HepG2 (cell line): ENCODE measurements at regions not wholly inside any gene's neighbourhood (a gene's known extent, or its start where the extent isn't known, plus 50 kb on each side); places are given as distances from the start of the nearest gene placed in this dataset.

Experiments used
- ATAC-seq: fragments of 200-7000 bp; cut with Tn5 transposase; 3 replicates; pipeline ENCODE4 v1.9.1; 2020; ENCODE audit warnings: mild to moderate bottlenecking, moderate library complexity
- BruUV-seq: library from RNA; stranded (reverse); fragments of 400-500 nt; replicated peaks from 2 replicates; lab custom pipeline; 2021; lab: Mats Ljungman, UMichigan
- CTCF ChIA-PET: fragments of 300-600 bp; formaldehyde crosslinking; extraction: SDS; loops from one replicate; lab custom pipeline; 2021; ENCODE audit warnings: low total read pairs, inconsistent platforms, low intra/inter-chr PET ratio; lab: Yijun Ruan, JAX
- POLR2A ChIA-PET: fragments of 350-600 bp; sonication (Branson Sonifier 250); formaldehyde crosslinking; loops from one replicate; lab custom pipeline; 2020; ENCODE audit warnings: antibody characterized with exemption, inconsistent platforms; lab: Yijun Ruan, JAX
- DNase-seq: peaks from one replicate; pipeline ENCODE4 v3.0.0-alpha.2; 2015; ENCODE audit warnings: low spot score
- FAIRE-seq: peaks from 3 replicates; lab custom pipeline; 2011; peaks lifted over from hg19 to GRCh38; lab: Jason Lieb, UNC
- H2AFZ ChIP-seq: one replicate; pipeline ENCODE4 v1.6.1; 2011; ENCODE audit warnings: low read length, inconsistent platforms
- H3K27ac ChIP-seq: fragments of 300-600 bp; 3 replicates; pipeline ENCODE4 v1.8.0; 2011; ENCODE audit warnings: mixed run types, mild to moderate bottlenecking, mixed read lengths, low read length, inconsistent platforms; ENCODE audit not compliant: insufficient read depth; ENCODE audit errors: extremely low read length
- H3K27me3 ChIP-seq, 2 experiments: fragments of 200-600 bp in 1 of 2; 2 replicates in 1 of 2; 3 replicates in 1 of 2; pipeline versions ENCODE4 v1.6.0 to v1.8.0; 2011; ENCODE audit warnings: low read length in 2 of 2, mild to moderate bottlenecking in 2 of 2, moderate library complexity in 2 of 2, inconsistent platforms in 1 of 2; ENCODE audit not compliant: insufficient read depth in 2 of 2, control insufficient read depth in 1 of 2
- H3K36me3 ChIP-seq, 2 experiments: fragments of 200-600 bp in 1 of 2; replicated peaks in 1 of 2; 2 replicates in 1 of 2; 3 replicates in 1 of 2; pipeline versions ENCODE4 v1.5.1 to v1.8.0; 2011; ENCODE audit warnings: low read length in 2 of 2, inconsistent platforms in 1 of 2; ENCODE audit not compliant: insufficient read depth in 2 of 2, control insufficient read depth in 1 of 2
- H3K4me1 ChIP-seq: 2 replicates; pipeline ENCODE4 v1.5.1; 2012; ENCODE audit warnings: low read length, inconsistent platforms; ENCODE audit not compliant: insufficient read depth
- H3K4me2 ChIP-seq: 2 replicates; pipeline ENCODE4 v1.6.0; 2011; ENCODE audit warnings: low read depth, low read length, inconsistent platforms
- H3K4me3 ChIP-seq, 3 experiments: fragments of 200-600 bp in 1 of 3; sonication (generic), shearing (Covaris generic) in 1 of 3; replicated peaks in 1 of 3; 2 replicates each; pipeline ENCODE4 v1.5.1; 2011 to 2016; ENCODE audit warnings: low read length in 3 of 3, inconsistent platforms in 2 of 3, low read depth in 2 of 3, mild to moderate bottlenecking in 2 of 3, control low read depth in 1 of 3, mixed read lengths in 1 of 3; ENCODE audit not compliant: insufficient read depth in 1 of 3
- H3K79me2 ChIP-seq: one replicate; pipeline ENCODE4 v1.6.1; 2011; ENCODE audit warnings: low read length, inconsistent platforms; ENCODE audit not compliant: insufficient read depth
- H3K9ac ChIP-seq: 2 replicates; pipeline ENCODE4 v1.6.0; 2011; ENCODE audit warnings: mild to moderate bottlenecking, low read depth, low read length, inconsistent platforms; ENCODE audit not compliant: insufficient read depth
- H3K9me3 ChIP-seq: 2 replicates; pipeline ENCODE4 v1.5.1; 2012; ENCODE audit warnings: mild to moderate bottlenecking, low read length
- H4K20me1 ChIP-seq: 2 replicates; pipeline ENCODE4 v1.6.0; 2011; ENCODE audit warnings: inconsistent platforms, mild to moderate bottlenecking, low read length, moderate library complexity; ENCODE audit not compliant: insufficient read depth
- ATF7 ChIP-seq, 2 experiments: fragments of 450-650 bp in 1 of 2; sonication (generic) in 1 of 2; formaldehyde crosslinking in 1 of 2; IDR thresholded peaks; 2 replicates each; pipeline versions ENCODE4 v1.4.0 to v1.6.1; 2016 to 2020; ENCODE audit warnings: antibody characterized with exemption in 1 of 2, mild to moderate bottlenecking in 1 of 2, missing genetic modification reagents in 1 of 2
- ATRX ChIP-seq: sonication (generic); formaldehyde crosslinking; IDR thresholded peaks from 2 replicates; pipeline ENCODE4 v1.4.0; 2020; ENCODE audit warnings: missing genetic modification reagents, borderline replicate concordance
- CREB1 ChIP-seq, 2 experiments: fragments of 450-650 bp in 1 of 2; IDR thresholded peaks; 2 replicates each; pipeline ENCODE4 v1.6.1; 2016 to 2017; ENCODE audit warnings: control low read depth in 1 of 2, mild to moderate bottlenecking in 1 of 2, missing compliant biosample characterization in 1 of 2, missing genetic modification characterization in 1 of 2
- KDM5B ChIP-seq: sonication (generic); formaldehyde crosslinking; IDR thresholded peaks from 2 replicates; pipeline ENCODE4 v1.4.0; 2020; ENCODE audit warnings: missing genetic modification reagents, mild to moderate bottlenecking, borderline replicate concordance
- RFX1 ChIP-seq: fragments of 450-650 bp; IDR thresholded peaks from 2 replicates; pipeline ENCODE4 v1.6.1; 2017
- TBL1XR1 ChIP-seq: fragments of 150-350 bp; IDR thresholded peaks from 2 replicates; pipeline ENCODE4 v1.6.1; 2014; ENCODE audit warnings: borderline replicate concordance, low read length; ENCODE audit not compliant: partially characterized antibody
- UBTF ChIP-seq: sonication (generic); formaldehyde crosslinking; IDR thresholded peaks from 2 replicates; pipeline ENCODE4 v1.4.0; 2020; ENCODE audit warnings: mild to moderate bottlenecking, missing genetic modification reagents
- ZFYVE20 ChIP-seq: sonication (generic); formaldehyde crosslinking; IDR thresholded peaks from 2 replicates; pipeline ENCODE4 v1.8.0; 2023; ENCODE audit warnings: low read depth, mild to moderate bottlenecking, moderate library complexity, missing genetic modification reagents, borderline replicate concordance
- ZKSCAN8 ChIP-seq: IDR thresholded peaks from 2 replicates; pipeline ENCODE4 v1.6.1; 2016; ENCODE audit warnings: borderline replicate concordance, missing genetic modification reagents, missing compliant biosample characterization
- ZNF260 ChIP-seq: sonication (generic); formaldehyde crosslinking; IDR thresholded peaks from 2 replicates; pipeline ENCODE4 v1.4.0; 2020; ENCODE audit warnings: missing genetic modification reagents, low read depth, mild to moderate bottlenecking, borderline replicate concordance
- ZNF589 ChIP-seq: sonication (generic); formaldehyde crosslinking; conservative IDR thresholded peaks from 2 replicates; pipeline ENCODE4 v1.8.0; 2022; ENCODE audit warnings: mild to moderate bottlenecking, moderate library complexity, missing genetic modification reagents
- ZNF7 ChIP-seq: IDR thresholded peaks from 2 replicates; pipeline ENCODE4 v1.6.1; 2016; ENCODE audit warnings: missing biosample characterization, missing genetic modification reagents
- WGBS: methylation state at CpG from one replicate; pipeline ENCODE4 v1.1.6; 2017; ENCODE audit warnings: low lambda C conversion rate; 5-methylcytosine and 5-hydroxymethylcytosine counted together
- in situ Hi-C: cut with HindIII; loops from 2 replicates; pipeline ENCODE4 v1.10.0; 2017; ENCODE audit warnings: low pct_unique_long_range_greater_than_20kb; ENCODE audit not compliant: extremely low pct_ligation_motif_present
- intact Hi-C: fragments of 100-400 bp; cut with micrococcal nuclease; formaldehyde crosslinking; loops from one replicate; pipeline ENCODE4 v1.10.0; 2022; ENCODE audit not compliant: unreplicated experiment
- TF ChIP-seq, protein P1 (sequence below): sonication (generic); formaldehyde crosslinking; IDR thresholded peaks from 2 replicates; pipeline ENCODE4 v1.4.0; 2020; ENCODE audit warnings: missing genetic modification reagents, borderline replicate concordance

GRCh38 chr2:3000968-3001367 lies 376.6 kb downstream of the EIPR1 start:
- Histone ChIP-seq H3K79me2 (no peaks in the 10 kb centered on the region), H3K9ac (no peak overlapping the region), H3K27ac (no peak overlapping the region), H3K9me3 (no peaks in the 10 kb centered on the region), H3K4me2 (no peak overlapping the region), H3K27me3 (peaks cover 1 to 23% of the 10 kb centered on the region in 2 experiments; a peak in 2 of 5 replicates), H3K4me3 (no peak overlapping the region), H3K4me1 (no peaks in the 10 kb centered on the region), H2AFZ (no peak overlapping the region)
- POLR2A ChIA-PET: no interaction called here
- FAIRE-seq (no peak), DNase-seq (no peak)
- no TSS peak for BruUV-seq
- intact Hi-C loops (no loop called here), in situ Hi-C loops (no loop called here)
- peak; percentile 69 for TF ChIP-seq ATF7 (IDR thresholded peaks at IDR 0.05)
- no peak for TF ChIP-seq ATF7 (CRISPR knock-in tag; IDR thresholded peaks at IDR 0.05)
- TF ChIP-seq ATRX (CRISPR knock-in tag): no peak
- TF ChIP-seq ZKSCAN8: no peak
- peak; percentile 89 for TF ChIP-seq CREB1 (IDR thresholded peaks at IDR 0.05)
- no peak for TF ChIP-seq CREB1 (CRISPR knock-in tag; IDR thresholded peaks at IDR 0.05)
- TF ChIP-seq, all 625 proteins: peak for 2
- 2% methylated on average over 6 of the region's 6 CpGs for WGBS
- Histone ChIP-seq H4K20me1 (no peaks in the 10 kb centered on the region), H3K36me3 (no peaks in the 10 kb centered on the region)
- CTCF ChIA-PET: no interaction called here
- no peak for ATAC-seq

GRCh38 chr2:3000125-3000524 lies 377.5 kb downstream of the EIPR1 start:
- H3K27me3 ChIP-seq: peaks cover 0 to 17% of the 10 kb centered on the region in 2 experiments; a peak in 1 of 5 replicates
- no peaks in the 10 kb centered on the region for H3K79me2 ChIP-seq
- TF ChIP-seq KDM5B (no peak), RFX1 (no peak), ZNF260 (CRISPR knock-in tag) (no peak), ZFYVE20 (CRISPR knock-in tag) (no peak), TBL1XR1 (no peak), ZNF7 (CRISPR knock-in tag) (no peak), UBTF (CRISPR knock-in tag) (no peak), ZNF589 (CRISPR knock-in tag) (no peak)
- TF ChIP-seq, protein P1, sequence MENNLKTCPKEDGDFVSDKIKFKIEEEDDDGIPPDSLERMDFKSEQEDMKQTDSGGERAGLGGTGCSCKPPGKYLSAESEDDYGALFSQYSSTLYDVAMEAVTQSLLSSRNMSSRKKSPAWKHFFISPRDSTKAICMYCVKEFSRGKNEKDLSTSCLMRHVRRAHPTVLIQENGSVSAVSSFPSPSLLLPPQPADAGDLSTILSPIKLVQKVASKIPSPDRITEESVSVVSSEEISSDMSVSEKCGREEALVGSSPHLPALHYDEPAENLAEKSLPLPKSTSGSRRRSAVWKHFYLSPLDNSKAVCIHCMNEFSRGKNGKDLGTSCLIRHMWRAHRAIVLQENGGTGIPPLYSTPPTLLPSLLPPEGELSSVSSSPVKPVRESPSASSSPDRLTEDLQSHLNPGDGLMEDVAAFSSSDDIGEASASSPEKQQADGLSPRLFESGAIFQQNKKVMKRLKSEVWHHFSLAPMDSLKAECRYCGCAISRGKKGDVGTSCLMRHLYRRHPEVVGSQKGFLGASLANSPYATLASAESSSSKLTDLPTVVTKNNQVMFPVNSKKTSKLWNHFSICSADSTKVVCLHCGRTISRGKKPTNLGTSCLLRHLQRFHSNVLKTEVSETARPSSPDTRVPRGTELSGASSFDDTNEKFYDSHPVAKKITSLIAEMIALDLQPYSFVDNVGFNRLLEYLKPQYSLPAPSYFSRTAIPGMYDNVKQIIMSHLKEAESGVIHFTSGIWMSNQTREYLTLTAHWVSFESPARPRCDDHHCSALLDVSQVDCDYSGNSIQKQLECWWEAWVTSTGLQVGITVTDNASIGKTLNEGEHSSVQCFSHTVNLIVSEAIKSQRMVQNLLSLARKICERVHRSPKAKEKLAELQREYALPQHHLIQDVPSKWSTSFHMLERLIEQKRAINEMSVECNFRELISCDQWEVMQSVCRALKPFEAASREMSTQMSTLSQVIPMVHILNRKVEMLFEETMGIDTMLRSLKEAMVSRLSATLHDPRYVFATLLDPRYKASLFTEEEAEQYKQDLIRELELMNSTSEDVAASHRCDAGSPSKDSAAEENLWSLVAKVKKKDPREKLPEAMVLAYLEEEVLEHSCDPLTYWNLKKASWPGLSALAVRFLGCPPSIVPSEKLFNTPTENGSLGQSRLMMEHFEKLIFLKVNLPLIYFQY (CRISPR knock-in tag): no peak
- CTCF ChIA-PET: no interaction called here
- no peak overlapping the region for H2AFZ ChIP-seq
- DNase-seq: no peak
- intact Hi-C loops: no loop called here
- in situ Hi-C loops: no loop called here
- no peaks in the 10 kb centered on the region for H3K36me3 ChIP-seq
- 8% methylated on average over 8 of the region's 8 CpGs for WGBS
- POLR2A ChIA-PET: no interaction called here
- no peak overlapping the region for H3K27ac ChIP-seq
- no peak for ATAC-seq
- no peak for FAIRE-seq
- H4K20me1 ChIP-seq: no peaks in the 10 kb centered on the region
- H3K4me3 ChIP-seq: no peak overlapping the region
- no peak overlapping the region for H3K4me2 ChIP-seq
- no peak overlapping the region for H3K9ac ChIP-seq
- no peaks in the 10 kb centered on the region for H3K4me1 ChIP-seq
- BruUV-seq: no TSS peak
- no peaks in the 10 kb centered on the region for H3K9me3 ChIP-seq
